Pancreas (tissue), 10 donors: ENCODE measurements at regions not wholly inside any gene's neighbourhood (a gene's known extent, or its start where the extent isn't known, plus 50 kb on each side); places are given as distances from the start of the nearest gene placed in this dataset.

Experiments
- ATAC-seq, 4 donors: fragments of 200-7000 bp; cut with Tn5 transposase; one replicate each; pipeline versions ENCODE4 v1.8.0 to v1.9.1; 2020; ENCODE audit warnings: mild to moderate bottlenecking in 4 of 4, moderate library complexity in 4 of 4
- DNase-seq, 6 donors: peaks; one replicate each; pipeline ENCODE4 v3.0.0-alpha.2; 2020
- FAIRE-seq: peaks from 2 replicates; lab custom pipeline; 2012; peaks lifted over from hg19 to GRCh38; lab: Jason Lieb, UNC
- H3K27ac ChIP-seq, 4 donors: fragments of 200-600 bp; sonication (generic); 1 replicate in 3 of 4; 2 replicates in 1 of 4; pipeline versions ENCODE4 v1.5.0 to v1.8.0; 2020
- H3K27me3 ChIP-seq, 4 donors: fragments of 200-600 bp; one replicate each; pipeline ENCODE4 v1.8.0; 2021
- H3K36me3 ChIP-seq, 3 donors: fragments of 200-600 bp; sonication (generic) in 1 of 3; one replicate each; pipeline versions ENCODE4 v1.5.0 to v1.8.0; 2020 to 2021
- H3K4me1 ChIP-seq, 3 donors: fragments of 200-600 bp; one replicate each; pipeline ENCODE4 v1.8.0; 2021
- H3K4me3 ChIP-seq, 4 donors: fragments of 200-600 bp; sonication (generic) in 2 of 4; one replicate each; pipeline versions ENCODE4 v1.5.0 to v1.8.0; 2020 to 2021
- H3K9me3 ChIP-seq, 4 donors: fragments of 200-600 bp; one replicate each; pipeline ENCODE4 v1.8.0; 2021
- CTCF ChIP-seq, 4 donors: fragments of 200-600 bp; sonication (generic) in 3 of 4; IDR thresholded peaks; one replicate each; pipeline versions ENCODE4 v1.5.0 to v1.8.0; 2021; ENCODE audit warnings: antibody characterized with exemption in 4 of 4
- WGBS, 2 donors: extraction: QIAGEN DNeasy Blood & Tissue Kit; methylation state at CpG; one replicate each; pipeline ENCODE4 v1.1.7; 2013; 5-methylcytosine and 5-hydroxymethylcytosine counted together
- intact Hi-C, 3 donors: fragments of 100-400 bp; cut with DNase I; formaldehyde crosslinking; loops; one replicate each; pipeline versions ENCODE4 v1.11.1 to v1.14.2; 2022
- donor health status: healthy with polysubstance abuse.
- donor health status: DM: no; HTN: no; CAD: no; lungs with moderate emphysema.
- donor health status: DM: no; HTN: no; CAD: no.
- donor health status: control.
- donor health status: control.
- donor health status: Bipolar disorder and iron deficiency.
- donor health status: DM: yes; HTN: yes; CAD: no.
- donor health status: DM: no; HTN: no; CAD: no.
- donor health status: DM: no; HTN: no; CAD: no.
- donor health status: DM: yes; HTN: yes; CAD: no.

DNA sequence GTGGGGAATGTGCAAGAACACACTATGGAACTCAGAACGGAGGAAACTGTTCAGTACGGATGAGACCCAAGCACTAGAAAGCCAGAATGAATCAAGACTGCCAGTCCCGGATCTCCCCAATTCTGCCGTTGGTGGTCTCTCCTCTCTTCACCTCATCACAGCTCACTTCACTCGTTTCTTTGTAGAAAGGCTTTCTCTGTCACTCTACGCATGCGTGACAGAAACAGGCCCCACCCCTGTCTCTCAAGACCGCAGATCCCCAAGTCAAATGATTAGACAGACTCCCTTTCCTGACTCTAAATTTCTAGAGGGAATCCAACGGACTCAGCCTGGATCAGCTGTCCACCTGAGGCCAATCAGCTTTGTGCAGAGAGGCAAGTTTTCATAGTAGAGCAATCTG is 505.7 kb upstream of the ADAMTS9 start:
- intact Hi-C loops = no loop called here
- Histone ChIP-seq H3K27me3 (no peaks in the 10 kb centered on the region), H3K4me3 (no peak overlapping the region), H3K4me1 (no peaks in the 10 kb centered on the region), H3K36me3 (no peaks in the 10 kb centered on the region), H3K27ac (no peak overlapping the region), H3K9me3 (no peaks in the 10 kb centered on the region)
- ATAC-seq = no peak
- no peak for FAIRE-seq
- no peak for TF ChIP-seq CTCF (IDR thresholded peaks at IDR 0.05)
- DNase-seq = no peak
- 77 to 88% methylated on average over 9 of the region's 9 CpGs for WGBS, 2 donors

DNA sequence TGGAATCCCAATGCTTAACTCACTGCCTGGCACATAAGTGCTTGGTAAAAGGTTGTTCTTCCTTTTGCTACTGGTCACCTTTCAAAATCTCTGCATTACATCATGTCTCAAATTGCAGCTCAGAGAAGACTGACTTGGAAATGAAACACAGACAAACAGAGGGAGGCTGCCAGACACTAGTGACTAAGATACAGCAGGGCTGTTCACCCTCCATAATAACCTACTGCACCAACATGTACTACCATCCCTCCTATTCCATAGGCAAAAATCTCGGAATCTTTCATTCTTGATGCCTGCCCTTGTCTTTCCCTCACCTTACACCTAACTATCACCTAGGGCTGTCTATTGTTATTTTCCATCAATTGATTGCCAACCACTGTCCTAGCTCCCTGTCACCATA is 502.3 kb upstream of the ADAMTS9 start:
- Histone ChIP-seq H3K9me3 (no peaks in the 10 kb centered on the region), H3K36me3 (no peaks in the 10 kb centered on the region), H3K4me3 (no peak overlapping the region), H3K27me3 (no peaks in the 10 kb centered on the region), H3K27ac (no peak overlapping the region), H3K4me1 (no peaks in the 10 kb centered on the region)
- DNase-seq (no peak), ATAC-seq (peak in 1 of 4 donors; percentile 55), FAIRE-seq (no peak)
- no peak for TF ChIP-seq CTCF (IDR thresholded peaks at IDR 0.05)
- intact Hi-C loops = no loop called here
- 80 to 93% methylated on average over 1 of the region's 1 CpG for WGBS, 2 donors

DNA sequence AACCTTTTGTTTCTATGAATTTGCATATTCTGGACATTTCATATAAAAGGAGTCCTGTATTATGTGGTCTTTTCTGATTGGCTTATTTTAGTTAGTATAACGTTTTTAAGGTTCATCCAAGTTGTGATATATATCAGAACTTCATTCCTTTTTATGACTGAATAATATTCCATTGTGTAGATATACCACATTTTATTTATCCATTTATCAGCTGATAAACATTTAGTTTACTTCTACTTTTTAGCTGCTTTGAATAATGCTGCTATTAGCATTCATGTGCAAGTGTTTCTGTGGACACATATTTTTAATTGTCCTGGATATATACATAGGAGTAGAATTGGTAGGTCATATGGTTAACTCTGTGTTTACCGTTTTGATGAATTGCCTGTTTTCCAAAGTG is 498.5 kb upstream of the ADAMTS9 start:
- Histone ChIP-seq H3K4me3 (no peak overlapping the region), H3K36me3 (no peaks in the 10 kb centered on the region), H3K9me3 (no peaks in the 10 kb centered on the region), H3K27ac (no peak overlapping the region), H3K4me1 (no peaks in the 10 kb centered on the region), H3K27me3 (no peaks in the 10 kb centered on the region)
- TF ChIP-seq CTCF (IDR thresholded peaks at IDR 0.05) = no peak
- ATAC-seq (no peak), FAIRE-seq (no peak), DNase-seq (no peak)
- 59 to 60% methylated on average over 2 of the region's 2 CpGs for WGBS, 2 donors
- intact Hi-C loops = no loop called here

DNA sequence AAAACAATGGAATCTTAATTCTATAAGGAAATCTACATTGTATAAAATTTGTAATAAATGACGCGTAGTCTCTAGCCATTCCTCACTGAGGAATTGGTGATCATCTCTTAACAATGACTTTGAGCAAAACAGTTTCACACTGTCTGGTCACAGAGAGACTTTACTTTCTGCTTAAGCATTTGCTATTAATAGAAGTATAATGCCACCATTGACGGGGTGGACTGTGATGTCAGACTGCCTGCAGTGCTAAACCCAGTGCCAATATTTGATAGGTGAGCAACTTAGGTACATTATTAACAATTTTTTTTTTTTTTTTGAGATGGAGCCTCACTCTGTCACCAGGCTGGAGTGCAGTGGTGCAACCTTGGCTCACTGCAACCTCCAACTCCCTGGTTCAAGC is 494.9 kb upstream of the ADAMTS9 start:
- intact Hi-C loops = no loop called here
- ATAC-seq (no peak), FAIRE-seq (no peak), DNase-seq (no peak)
- no peak overlapping the region for H3K4me3 ChIP-seq
- no peak for TF ChIP-seq CTCF (IDR thresholded peaks at IDR 0.05)
- no peaks in the 10 kb centered on the region for H3K36me3 ChIP-seq
- H3K27me3 ChIP-seq = no peaks in the 10 kb centered on the region
- H3K27ac ChIP-seq = no peak overlapping the region
- no peaks in the 10 kb centered on the region for H3K4me1 ChIP-seq
- WGBS, 2 donors = 40 to 61% methylated on average over 3 of the region's 3 CpGs
- H3K9me3 ChIP-seq = no peaks in the 10 kb centered on the region

DNA sequence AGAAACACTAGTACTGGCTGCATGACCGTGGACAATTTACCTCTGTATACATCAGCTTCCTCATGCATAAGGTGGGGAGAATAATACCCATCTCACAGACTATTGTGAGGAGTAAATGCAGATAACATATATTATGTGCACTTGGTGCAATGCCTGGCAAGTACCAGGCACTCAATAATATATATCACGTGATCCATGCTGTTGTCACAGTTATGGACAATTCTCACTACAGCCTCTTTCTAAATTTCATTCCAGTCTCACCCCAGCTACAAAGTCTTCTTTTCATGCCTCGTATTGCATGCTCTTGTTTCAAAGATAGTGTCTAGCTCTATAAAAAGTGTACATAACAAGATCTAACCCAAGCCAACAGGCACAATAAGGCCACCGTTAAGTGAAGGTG is 494.3 kb upstream of the ADAMTS9 start:
- Histone ChIP-seq H3K36me3 (no peaks in the 10 kb centered on the region), H3K27ac (no peak overlapping the region), H3K4me1 (no peaks in the 10 kb centered on the region), H3K9me3 (no peaks in the 10 kb centered on the region), H3K27me3 (no peaks in the 10 kb centered on the region), H3K4me3 (no peak overlapping the region)
- DNase-seq = no peak
- ATAC-seq = no peak
- 79 to 83% methylated on average over 4 of the region's 4 CpGs for WGBS, 2 donors
- intact Hi-C loops = no loop called here
- no peak for TF ChIP-seq CTCF (IDR thresholded peaks at IDR 0.05)
- FAIRE-seq = no peak
